ENCODE measurements at regions not wholly inside any gene's neighbourhood (a gene's known extent, or its start where the extent isn't known, plus 50 kb on each side); places are given as distances from the start of the nearest gene placed in this dataset.

- no peaks in the 10 kb centered on the region for H3K9me3 ChIP-seq
- no peak for TF ChIP-seq CTCF (IDR thresholded peaks at IDR 0.05)
- H3K27me3 ChIP-seq (ENCODE audit: insufficient read depth in 3 of 3, low read length in 2 of 3) = no peaks in the 10 kb centered on the region
- intact Hi-C loops (cut with DNase I) = no loop called here
- H3K4me3 ChIP-seq = no peak overlapping the region
- no peak overlapping the region for H3K27ac ChIP-seq
- no peaks in the 10 kb centered on the region for H3K36me3 ChIP-seq (ENCODE audit: insufficient read depth in 1 of 2, low read depth in 1 of 2)
- ATAC-seq (no peak), DNase-seq (no peak)
- no peaks in the 10 kb centered on the region for H3K4me1 ChIP-seq
These were observed 236.3 kb upstream of the LRTM1 start for GRCh38 chr3:55164191-55164590.

GRCh38 chr3:55163421-55163820 lies 235.6 kb upstream of the LRTM1 start:
- H3K36me3 ChIP-seq (ENCODE audit: insufficient read depth in 1 of 2, low read depth in 1 of 2) = no peaks in the 10 kb centered on the region
- ATAC-seq = no peak
- no peak for DNase-seq
- intact Hi-C loops (cut with DNase I) = no loop called here
- 89 to 93% (median 93%) methylated on average over 5 of the region's 5 CpGs for WGBS, 3 donors
- no peaks in the 10 kb centered on the region for H3K9me3 ChIP-seq
- H3K27me3 ChIP-seq (ENCODE audit: insufficient read depth in 3 of 3, low read length in 2 of 3) = no peaks in the 10 kb centered on the region
- TF ChIP-seq CTCF (IDR thresholded peaks at IDR 0.05) = no peak
- H3K4me1 ChIP-seq = no peaks in the 10 kb centered on the region
- no peak overlapping the region for H3K27ac ChIP-seq
- no peak overlapping the region for H3K4me3 ChIP-seq

GRCh38 chr3:55162031-55162795 lies 234.4 kb upstream of the LRTM1 start:
- no peak for TF ChIP-seq CTCF (IDR thresholded peaks at IDR 0.05)
- Histone ChIP-seq H3K36me3 (ENCODE audit: insufficient read depth in 1 of 2, low read depth in 1 of 2) (no peaks in the 10 kb centered on the region), H3K27me3 (ENCODE audit: insufficient read depth in 3 of 3, low read length in 2 of 3) (peaks cover 0 to 3% (median under 1%) of the 10 kb centered on the region in 3 donors), H3K9me3 (no peaks in the 10 kb centered on the region), H3K4me3 (no peak overlapping the region), H3K27ac (no peak overlapping the region), H3K4me1 (no peaks in the 10 kb centered on the region)
- ATAC-seq (no peak), DNase-seq (no peak)
- intact Hi-C loops (cut with DNase I) = no loop called here
- WGBS, 3 donors = 65 to 74% (median 71%) methylated on average over 3 of the region's 3 CpGs

- H3K27me3 ChIP-seq (ENCODE audit: insufficient read depth in 3 of 3, low read length in 2 of 3) = peaks cover 0 to 7% (median 6%) of the 10 kb centered on the region in 3 donors
- H3K36me3 ChIP-seq (ENCODE audit: insufficient read depth in 1 of 2, low read depth in 1 of 2) = no peaks in the 10 kb centered on the region
- TF ChIP-seq CTCF (IDR thresholded peaks at IDR 0.05) = no peak
- H3K4me1 ChIP-seq = no peaks in the 10 kb centered on the region
- DNase-seq (no peak), ATAC-seq (no peak)
- no peak overlapping the region for H3K27ac ChIP-seq
- intact Hi-C loops (cut with DNase I) = no loop called here
- WGBS, 3 donors = 80 to 98% (median 94%) methylated on average over 3 of the region's 3 CpGs
- no peak overlapping the region for H3K4me3 ChIP-seq
- H3K9me3 ChIP-seq = no peaks in the 10 kb centered on the region
These were observed 233.4 kb upstream of the LRTM1 start for GRCh38 chr3:55161231-55161630.
